SK-N-SH (cell line): ENCODE measurements at regions not wholly inside any gene's neighbourhood (a gene's known extent, or its start where the extent isn't known, plus 50 kb on each side); places are given as distances from the start of the nearest gene placed in this dataset.

ENCODE experiments used
- CTCF ChIA-PET: fragments of 300-600, 350-600 bp; formaldehyde crosslinking; extraction: SDS; loops from one replicate; lab custom pipeline; 2021; lab: Yijun Ruan, JAX
- POLR2A ChIA-PET: fragments of 350-600 bp; sonication (Branson Sonifier 250); formaldehyde crosslinking; extraction: SDS; loops from one replicate; lab custom pipeline; 2020; ENCODE audit warnings: antibody characterized with exemption, inconsistent platforms; lab: Yijun Ruan, JAX
- DNase-seq: peaks from one replicate; pipeline ENCODE4 v3.0.0; 2012
- H2AFZ ChIP-seq: fragments of 200-600 bp; sonication (generic); 2 replicates; pipeline ENCODE4 v1.8.1; 2016; ENCODE audit warnings: antibody characterized with exemption, mild to moderate bottlenecking, low read depth
- H3F3A ChIP-seq: fragments of 200-600 bp; sonication (generic); replicated peaks from 2 replicates; pipeline ENCODE3; 2016; ENCODE audit warnings: antibody characterized with exemption, mild to moderate bottlenecking; ENCODE audit not compliant: insufficient read depth
- H3K27ac ChIP-seq, 2 experiments: fragments of 200-500 bp in 1 of 2; fragments of 200-600 bp in 1 of 2; sonication (Bioruptor generic) in 1 of 2; sonication (generic), shearing (Covaris generic) in 1 of 2; 2 replicates each; pipeline versions ENCODE4 v1.5.1 to v1.6.1; 2014 to 2016; ENCODE audit warnings: low read depth in 2 of 2, inconsistent platforms in 1 of 2, low read length in 1 of 2, mild to moderate bottlenecking in 1 of 2, mixed read lengths in 1 of 2
- H3K27me3 ChIP-seq: fragments of 200-600 bp; sonication (generic), shearing (Covaris generic); 2 replicates; pipeline ENCODE4 v1.6.1; 2016; ENCODE audit warnings: mixed run types; ENCODE audit not compliant: insufficient read depth
- H3K36me3 ChIP-seq, 2 experiments: fragments of 200-500 bp in 1 of 2; fragments of 200-600 bp in 1 of 2; sonication (Bioruptor generic) in 1 of 2; sonication (generic) in 1 of 2; replicated peaks in 1 of 2; 2 replicates each; pipeline versions ENCODE3 to v1.5.1; 2014 to 2016; ENCODE audit warnings: low read length in 1 of 2, mild to moderate bottlenecking in 1 of 2; ENCODE audit not compliant: insufficient read depth in 2 of 2, control insufficient read depth in 1 of 2
- H3K4me1 ChIP-seq, 2 experiments: fragments of 200-500 bp in 1 of 2; fragments of 200-600 bp in 1 of 2; sonication (Bioruptor generic) in 1 of 2; sonication (generic), shearing (Covaris generic) in 1 of 2; 2 replicates each; pipeline versions ENCODE4 v1.5.1 to v1.6.1; 2014 to 2016; ENCODE audit warnings: low read depth in 1 of 2, low read length in 1 of 2, mixed run types in 1 of 2; ENCODE audit not compliant: insufficient read depth in 2 of 2, control insufficient read depth in 1 of 2
- H3K4me2 ChIP-seq: fragments of 200-600 bp; sonication (generic), shearing (Covaris generic); 2 replicates; pipeline ENCODE4 v1.6.1; 2017; ENCODE audit warnings: mixed run types
- H3K4me3 ChIP-seq, 2 experiments: fragments of 200-500 bp in 1 of 2; fragments of 200-600 bp in 1 of 2; sonication (Bioruptor generic) in 1 of 2; sonication (generic), shearing (Covaris generic) in 1 of 2; 2 replicates each; pipeline versions ENCODE4 v1.5.1 to v1.8.1; 2014 to 2016; ENCODE audit warnings: low read depth in 2 of 2, inconsistent platforms in 1 of 2, low read length in 1 of 2, mild to moderate bottlenecking in 1 of 2, mixed read lengths in 1 of 2, moderate library complexity in 1 of 2
- H3K79me2 ChIP-seq: fragments of 200-600 bp; sonication (generic); 2 replicates; pipeline ENCODE4 v1.8.1; 2017; ENCODE audit warnings: mild to moderate bottlenecking; ENCODE audit not compliant: insufficient read depth
- H3K9ac ChIP-seq: fragments of 200-600 bp; sonication (generic); 2 replicates; pipeline ENCODE4 v1.6.1; 2017; ENCODE audit warnings: mixed run types
- H3K9me2 ChIP-seq: fragments of 200-600 bp; sonication (generic); 2 replicates; pipeline ENCODE4 v1.6.1; 2017; ENCODE audit warnings: mixed run types
- H3K9me3 ChIP-seq: fragments of 200-600 bp; sonication (generic); 2 replicates; pipeline ENCODE4 v1.6.1; 2017; ENCODE audit warnings: mixed run types, mild to moderate bottlenecking, moderate library complexity
- H4K20me1 ChIP-seq: fragments of 200-600 bp; sonication (generic); 2 replicates; pipeline ENCODE4 v1.6.1; 2017; ENCODE audit warnings: mild to moderate bottlenecking, mixed run types; ENCODE audit not compliant: insufficient read depth
- CHD2 ChIP-seq: fragments of 150-350 bp; IDR thresholded peaks from 2 replicates; pipeline ENCODE4 v1.6.1; 2018; ENCODE audit warnings: low read length; ENCODE audit not compliant: partially characterized antibody
- ELF1 ChIP-seq: IDR thresholded peaks from 2 replicates; pipeline ENCODE4 v1.4.0; 2012
- EP300 ChIP-seq, 2 experiments: IDR thresholded peaks; 2 replicates each; pipeline versions ENCODE4 v1.4.0 to v1.6.1; 2012; ENCODE audit warnings: borderline replicate concordance in 1 of 2, low read depth in 1 of 2, low read length in 1 of 2
- FOSL2 ChIP-seq: IDR thresholded peaks from 2 replicates; pipeline ENCODE4 v1.4.0; 2012; ENCODE audit warnings: low read depth, mild to moderate bottlenecking, moderate library complexity, borderline replicate concordance
- FOXJ3 ChIP-seq: sonication (generic); formaldehyde crosslinking; IDR thresholded peaks from 2 replicates; pipeline ENCODE4 v1.5.1; 2020; ENCODE audit warnings: mild to moderate bottlenecking, missing genetic modification reagents
- GABPA ChIP-seq: IDR thresholded peaks from 2 replicates; pipeline ENCODE4 v1.4.0; 2012; ENCODE audit warnings: low read depth, mild to moderate bottlenecking
- MEF2A ChIP-seq: IDR thresholded peaks from 2 replicates; pipeline ENCODE4 v1.4.0; 2012; ENCODE audit warnings: low read depth, borderline replicate concordance
- MXI1 ChIP-seq: IDR thresholded peaks from 2 replicates; pipeline ENCODE4 v1.6.1; 2012; ENCODE audit warnings: mild to moderate bottlenecking, low read depth, low read length, improper control_type of control experiment
- POLR2AphosphoS5 ChIP-seq: IDR thresholded peaks from 2 replicates; pipeline ENCODE4 v1.6.1; 2012; ENCODE audit warnings: low read depth, low read length
- RFX5 ChIP-seq: IDR thresholded peaks from 2 replicates; pipeline ENCODE4 v1.6.1; 2012; ENCODE audit warnings: mild to moderate bottlenecking, improper control_type of control experiment, low read length
- SMC3 ChIP-seq: IDR thresholded peaks from 2 replicates; pipeline ENCODE4 v1.6.1; 2012; ENCODE audit warnings: low read depth, low read length, improper control_type of control experiment
- TAF1 ChIP-seq: IDR thresholded peaks from 2 replicates; pipeline ENCODE4 v1.6.1; 2012; ENCODE audit warnings: low read depth, mild to moderate bottlenecking, low read length, moderate library complexity, borderline replicate concordance
- YY1 ChIP-seq: IDR thresholded peaks from 2 replicates; pipeline ENCODE4 v1.4.0; 2012; ENCODE audit warnings: low read depth, mild to moderate bottlenecking
- WGBS: methylation state at CpG from one replicate; pipeline ENCODE4 v1.1.6; 2017; ENCODE audit warnings: low lambda C conversion rate; 5-methylcytosine and 5-hydroxymethylcytosine counted together
- TF ChIP-seq, protein P1 (sequence below): fragments of 200-600 bp; sonication (generic); IDR thresholded peaks from 2 replicates; pipeline ENCODE4 v1.6.1; 2017; ENCODE audit warnings: antibody characterized with exemption, mild to moderate bottlenecking, moderate library complexity
- TF ChIP-seq, protein P2 (sequence below): IDR thresholded peaks from 2 replicates; pipeline ENCODE4; 2012
- TF ChIP-seq, protein P3 (sequence below): IDR thresholded peaks from 2 replicates; pipeline ENCODE4 v1.4.0; 2012; ENCODE audit warnings: low read depth, borderline replicate concordance
- TF ChIP-seq, protein P4 (sequence below): fragments of 150-350 bp; IDR thresholded peaks from 2 replicates; pipeline ENCODE4 v1.6.1; 2017; ENCODE audit warnings: antibody characterized with exemption, low read length, low read depth, borderline replicate concordance
- TF ChIP-seq, protein P5 (sequence below): IDR thresholded peaks from 2 replicates; pipeline ENCODE4 v1.4.0; 2012; ENCODE audit warnings: low read depth
- TF ChIP-seq, protein P6 (sequence below): fragments of 150-350 bp; IDR thresholded peaks from 2 replicates; pipeline ENCODE4 v1.6.1; 2016; ENCODE audit warnings: mild to moderate bottlenecking, low read depth, low read length

DNA sequence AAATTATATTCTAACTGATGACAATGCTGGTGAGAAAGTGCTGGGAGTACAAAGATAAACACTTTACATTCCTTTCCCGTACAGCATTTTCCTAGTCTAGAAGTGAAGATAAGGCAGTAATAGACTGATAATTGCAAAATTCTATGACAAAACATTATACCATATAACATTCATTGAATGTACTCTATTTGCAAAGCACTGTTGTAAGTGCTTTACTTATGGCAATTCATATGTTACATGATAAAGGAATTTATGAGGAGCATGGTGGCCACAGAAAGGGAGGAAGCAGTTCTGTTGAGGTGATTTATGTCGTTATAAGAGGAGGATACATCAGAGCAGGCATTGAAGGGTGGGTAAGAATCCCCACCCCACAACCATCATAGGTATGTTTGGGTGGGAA is 434.8 kb downstream of the RAB38 start:
- Histone ChIP-seq H3K9me2 (no peaks in the 10 kb centered on the region), H2AFZ (no peak overlapping the region), H3K9me3 (no peaks in the 10 kb centered on the region), H3K27ac (no peak overlapping the region), H3K9ac (no peak overlapping the region), H3K4me2 (no peak overlapping the region), H3K79me2 (no peaks in the 10 kb centered on the region), H3K27me3 (0 out of 2 replicates have a peak, but pooled peaks cover 4% of the 10 kb centered on the region), H3K36me3 (no peaks in the 10 kb centered on the region), H4K20me1 (no peaks in the 10 kb centered on the region), H3K4me1 (no peaks in the 10 kb centered on the region), H3K4me3 (no peak overlapping the region), H3F3A (no peaks in the 10 kb centered on the region)
- ChIA-PET POLR2A (no interaction called here), CTCF (interaction anchor here (2.2 kb wide), 1 partner anchor 17 kb away, joined by 7 read pairs; no protein-coding TSS in a partner anchor)
- DNase-seq, result no peak
- TF ChIP-seq, protein P1, sequence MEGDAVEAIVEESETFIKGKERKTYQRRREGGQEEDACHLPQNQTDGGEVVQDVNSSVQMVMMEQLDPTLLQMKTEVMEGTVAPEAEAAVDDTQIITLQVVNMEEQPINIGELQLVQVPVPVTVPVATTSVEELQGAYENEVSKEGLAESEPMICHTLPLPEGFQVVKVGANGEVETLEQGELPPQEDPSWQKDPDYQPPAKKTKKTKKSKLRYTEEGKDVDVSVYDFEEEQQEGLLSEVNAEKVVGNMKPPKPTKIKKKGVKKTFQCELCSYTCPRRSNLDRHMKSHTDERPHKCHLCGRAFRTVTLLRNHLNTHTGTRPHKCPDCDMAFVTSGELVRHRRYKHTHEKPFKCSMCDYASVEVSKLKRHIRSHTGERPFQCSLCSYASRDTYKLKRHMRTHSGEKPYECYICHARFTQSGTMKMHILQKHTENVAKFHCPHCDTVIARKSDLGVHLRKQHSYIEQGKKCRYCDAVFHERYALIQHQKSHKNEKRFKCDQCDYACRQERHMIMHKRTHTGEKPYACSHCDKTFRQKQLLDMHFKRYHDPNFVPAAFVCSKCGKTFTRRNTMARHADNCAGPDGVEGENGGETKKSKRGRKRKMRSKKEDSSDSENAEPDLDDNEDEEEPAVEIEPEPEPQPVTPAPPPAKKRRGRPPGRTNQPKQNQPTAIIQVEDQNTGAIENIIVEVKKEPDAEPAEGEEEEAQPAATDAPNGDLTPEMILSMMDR, result no peak
- TF ChIP-seq, protein P2, sequence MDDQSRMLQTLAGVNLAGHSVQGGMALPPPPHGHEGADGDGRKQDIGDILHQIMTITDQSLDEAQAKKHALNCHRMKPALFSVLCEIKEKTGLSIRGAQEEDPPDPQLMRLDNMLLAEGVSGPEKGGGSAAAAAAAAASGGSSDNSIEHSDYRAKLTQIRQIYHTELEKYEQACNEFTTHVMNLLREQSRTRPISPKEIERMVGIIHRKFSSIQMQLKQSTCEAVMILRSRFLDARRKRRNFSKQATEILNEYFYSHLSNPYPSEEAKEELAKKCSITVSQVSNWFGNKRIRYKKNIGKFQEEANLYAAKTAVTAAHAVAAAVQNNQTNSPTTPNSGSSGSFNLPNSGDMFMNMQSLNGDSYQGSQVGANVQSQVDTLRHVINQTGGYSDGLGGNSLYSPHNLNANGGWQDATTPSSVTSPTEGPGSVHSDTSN, result no peak
- TF ChIP-seq FOXJ3 (CRISPR knock-in tag) (no peak), SMC3 (no peak), GABPA (no peak)
- TF ChIP-seq, protein P3, sequence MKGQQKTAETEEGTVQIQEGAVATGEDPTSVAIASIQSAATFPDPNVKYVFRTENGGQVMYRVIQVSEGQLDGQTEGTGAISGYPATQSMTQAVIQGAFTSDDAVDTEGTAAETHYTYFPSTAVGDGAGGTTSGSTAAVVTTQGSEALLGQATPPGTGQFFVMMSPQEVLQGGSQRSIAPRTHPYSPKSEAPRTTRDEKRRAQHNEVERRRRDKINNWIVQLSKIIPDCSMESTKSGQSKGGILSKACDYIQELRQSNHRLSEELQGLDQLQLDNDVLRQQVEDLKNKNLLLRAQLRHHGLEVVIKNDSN, result no peak
- TF ChIP-seq, protein P4, sequence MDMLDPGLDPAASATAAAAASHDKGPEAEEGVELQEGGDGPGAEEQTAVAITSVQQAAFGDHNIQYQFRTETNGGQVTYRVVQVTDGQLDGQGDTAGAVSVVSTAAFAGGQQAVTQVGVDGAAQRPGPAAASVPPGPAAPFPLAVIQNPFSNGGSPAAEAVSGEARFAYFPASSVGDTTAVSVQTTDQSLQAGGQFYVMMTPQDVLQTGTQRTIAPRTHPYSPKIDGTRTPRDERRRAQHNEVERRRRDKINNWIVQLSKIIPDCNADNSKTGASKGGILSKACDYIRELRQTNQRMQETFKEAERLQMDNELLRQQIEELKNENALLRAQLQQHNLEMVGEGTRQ, result no peak
- 0% methylated on average over 2 of the region's 2 CpGs for WGBS

DNA sequence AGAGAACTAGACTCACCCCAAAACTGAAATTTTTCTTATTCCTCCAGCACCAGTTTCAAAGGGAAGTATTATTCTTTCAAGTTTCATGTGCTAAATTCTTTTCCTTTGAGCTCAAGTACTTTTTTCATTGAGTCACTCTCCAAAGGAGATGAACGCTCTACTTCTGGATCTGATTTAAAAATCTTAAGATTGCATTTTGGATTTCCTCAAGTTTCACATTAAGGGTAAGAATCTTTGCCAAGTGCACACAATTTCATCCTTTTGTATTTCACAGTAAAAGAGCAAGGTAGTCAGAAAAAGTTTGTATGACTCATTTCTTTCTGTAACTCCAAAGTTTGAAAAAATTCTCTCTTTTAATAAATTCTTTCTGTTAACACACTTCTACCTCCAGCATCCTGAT is 435.5 kb downstream of the RAB38 start:
- Histone ChIP-seq H3K36me3 (no peaks in the 10 kb centered on the region), H3K4me3 (no peak overlapping the region), H3K9me2 (no peaks in the 10 kb centered on the region), H3K27me3 (no peaks in the 10 kb centered on the region), H3K4me1 (no peaks in the 10 kb centered on the region), H4K20me1 (no peaks in the 10 kb centered on the region), H3K9me3 (no peaks in the 10 kb centered on the region), H2AFZ (no peak overlapping the region), H3F3A (no peaks in the 10 kb centered on the region), H3K4me2 (no peak overlapping the region), H3K9ac (no peak overlapping the region), H3K79me2 (no peaks in the 10 kb centered on the region), H3K27ac (no peak overlapping the region)
- WGBS, result 17% methylated on average over 1 of the region's 1 CpG
- DNase-seq, result no peak
- ChIA-PET CTCF (no interaction called here), POLR2A (no interaction called here)
- TF ChIP-seq YY1, result no peak
- TF ChIP-seq, protein P5, sequence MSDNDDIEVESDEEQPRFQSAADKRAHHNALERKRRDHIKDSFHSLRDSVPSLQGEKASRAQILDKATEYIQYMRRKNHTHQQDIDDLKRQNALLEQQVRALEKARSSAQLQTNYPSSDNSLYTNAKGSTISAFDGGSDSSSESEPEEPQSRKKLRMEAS, result no peak
- TF ChIP-seq RFX5, result no peak
- TF ChIP-seq, protein P3, result no peak
- no peak for TF ChIP-seq FOSL2
- no peak for TF ChIP-seq SMC3
- no peak for TF ChIP-seq POLR2AphosphoS5
- TF ChIP-seq, protein P4, result no peak
- TF ChIP-seq MEF2A, result no peak
- no peak for TF ChIP-seq EP300 (IDR thresholded peaks at IDR 0.05; ENCODE audit: borderline replicate concordance in 1 of 2, low read depth in 1 of 2, low read length in 1 of 2)
- TF ChIP-seq TAF1, result no peak
- no peak for TF ChIP-seq ELF1
- TF ChIP-seq, protein P6, sequence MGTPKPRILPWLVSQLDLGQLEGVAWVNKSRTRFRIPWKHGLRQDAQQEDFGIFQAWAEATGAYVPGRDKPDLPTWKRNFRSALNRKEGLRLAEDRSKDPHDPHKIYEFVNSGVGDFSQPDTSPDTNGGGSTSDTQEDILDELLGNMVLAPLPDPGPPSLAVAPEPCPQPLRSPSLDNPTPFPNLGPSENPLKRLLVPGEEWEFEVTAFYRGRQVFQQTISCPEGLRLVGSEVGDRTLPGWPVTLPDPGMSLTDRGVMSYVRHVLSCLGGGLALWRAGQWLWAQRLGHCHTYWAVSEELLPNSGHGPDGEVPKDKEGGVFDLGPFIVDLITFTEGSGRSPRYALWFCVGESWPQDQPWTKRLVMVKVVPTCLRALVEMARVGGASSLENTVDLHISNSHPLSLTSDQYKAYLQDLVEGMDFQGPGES, result no peak
- no peak for TF ChIP-seq CHD2
- no peak for TF ChIP-seq GABPA
- no peak for TF ChIP-seq MXI1
